IMR-90 (cell line): ENCODE measurements at regions not wholly inside any gene's neighbourhood (a gene's known extent, or its start where the extent isn't known, plus 50 kb on each side); places are given as distances from the start of the nearest gene placed in this dataset.

Source experiments
- CEBPB ChIP-seq: IDR thresholded peaks from 2 replicates; pipeline ENCODE4 v1.6.1; 2012; ENCODE audit warnings: low read depth, low read length, improper control_type of control experiment
- CTCF ChIP-seq: conservative IDR thresholded peaks from 2 replicates; pipeline ENCODE4 v1.5.1; 2012; ENCODE audit warnings: mild to moderate bottlenecking, low read depth, low read length, improper control_type of control experiment
- NFE2L2 ChIP-seq: fragments of 150-350 bp; IDR thresholded peaks from 2 replicates; pipeline ENCODE4 v1.6.1; 2016; ENCODE audit warnings: low read depth, mild to moderate bottlenecking, low read length
- POLR2A ChIP-seq: IDR thresholded peaks from 2 replicates; pipeline ENCODE4 v1.6.1; 2012; ENCODE audit warnings: mild to moderate bottlenecking, low read depth, low read length
- RAD21 ChIP-seq: IDR thresholded peaks from 2 replicates; pipeline ENCODE4 v1.6.1; 2012; ENCODE audit warnings: low read length, improper control_type of control experiment
- SMC3 ChIP-seq: fragments of 150-350 bp; IDR thresholded peaks from 2 replicates; pipeline ENCODE4 v1.6.1; 2016; ENCODE audit warnings: low read depth, mild to moderate bottlenecking, antibody characterized with exemption, low read length, moderate library complexity
- USF2 ChIP-seq: fragments of 150-350 bp; IDR thresholded peaks from 2 replicates; pipeline ENCODE4 v1.6.1; 2017; ENCODE audit warnings: mild to moderate bottlenecking, antibody characterized with exemption, low read length, low read depth

GRCh38 chr2:120914839-120915521, 179.3 kb downstream of the GLI2 start:
- TF ChIP-seq CTCF (no peak; the same call in 1 of the 2 replicates), RAD21 (no peak; the same call in 1 of the 2 replicates), POLR2A (no peak), SMC3 (peak; percentile 18; the same call in 1 of the 2 replicates), NFE2L2 (peak; percentile 49; the same call in 1 of the 2 replicates), USF2 (peak; percentile 47; the same call in 1 of the 2 replicates), CEBPB (peak; percentile 89)
